ENCODE measurements at regions not wholly inside any gene's neighbourhood (a gene's known extent, or its start where the extent isn't known, plus 50 kb on each side); places are given as distances from the start of the nearest gene placed in this dataset.

DNA sequence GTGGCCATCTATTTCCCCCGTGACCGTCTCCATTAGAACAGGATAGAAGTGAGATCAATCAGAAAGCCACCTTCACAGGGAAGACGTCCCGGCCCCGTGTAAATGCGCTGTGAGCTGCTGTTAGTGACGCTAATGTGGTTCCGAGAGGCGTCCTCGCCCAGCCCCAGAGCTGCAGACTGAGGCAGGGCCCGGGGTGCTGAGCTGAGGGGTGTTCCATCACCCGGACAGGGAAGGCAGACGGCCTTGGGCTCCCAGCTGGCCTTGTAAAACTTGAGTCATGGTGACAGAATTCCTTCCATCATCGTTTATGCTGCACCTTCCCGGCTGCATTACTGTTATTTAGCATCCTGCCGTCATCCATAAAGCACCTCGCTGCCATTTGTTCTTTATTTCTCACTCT lies 195.3 kb upstream of the CTBP2 start:
- Histone ChIP-seq H3K9me3 (no peaks in the 10 kb centered on the region), H3K4me1 (no peaks in the 10 kb centered on the region), H3K27ac (no peak overlapping the region), H3K4me3 (no peak overlapping the region), H3K9ac (ENCODE audit: low read depth in 2 of 2, low read length in 2 of 2) (no peak overlapping the region), H3K27me3 (no peaks in the 10 kb centered on the region), H3K36me3 (no peaks in the 10 kb centered on the region)
- TF ChIP-seq, protein P1, sequence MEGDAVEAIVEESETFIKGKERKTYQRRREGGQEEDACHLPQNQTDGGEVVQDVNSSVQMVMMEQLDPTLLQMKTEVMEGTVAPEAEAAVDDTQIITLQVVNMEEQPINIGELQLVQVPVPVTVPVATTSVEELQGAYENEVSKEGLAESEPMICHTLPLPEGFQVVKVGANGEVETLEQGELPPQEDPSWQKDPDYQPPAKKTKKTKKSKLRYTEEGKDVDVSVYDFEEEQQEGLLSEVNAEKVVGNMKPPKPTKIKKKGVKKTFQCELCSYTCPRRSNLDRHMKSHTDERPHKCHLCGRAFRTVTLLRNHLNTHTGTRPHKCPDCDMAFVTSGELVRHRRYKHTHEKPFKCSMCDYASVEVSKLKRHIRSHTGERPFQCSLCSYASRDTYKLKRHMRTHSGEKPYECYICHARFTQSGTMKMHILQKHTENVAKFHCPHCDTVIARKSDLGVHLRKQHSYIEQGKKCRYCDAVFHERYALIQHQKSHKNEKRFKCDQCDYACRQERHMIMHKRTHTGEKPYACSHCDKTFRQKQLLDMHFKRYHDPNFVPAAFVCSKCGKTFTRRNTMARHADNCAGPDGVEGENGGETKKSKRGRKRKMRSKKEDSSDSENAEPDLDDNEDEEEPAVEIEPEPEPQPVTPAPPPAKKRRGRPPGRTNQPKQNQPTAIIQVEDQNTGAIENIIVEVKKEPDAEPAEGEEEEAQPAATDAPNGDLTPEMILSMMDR (IDR thresholded peaks at IDR 0.05), result no peak
- intact Hi-C loops (cut with DNase I), result no loop called here
- no peak for DNase-seq

DNA sequence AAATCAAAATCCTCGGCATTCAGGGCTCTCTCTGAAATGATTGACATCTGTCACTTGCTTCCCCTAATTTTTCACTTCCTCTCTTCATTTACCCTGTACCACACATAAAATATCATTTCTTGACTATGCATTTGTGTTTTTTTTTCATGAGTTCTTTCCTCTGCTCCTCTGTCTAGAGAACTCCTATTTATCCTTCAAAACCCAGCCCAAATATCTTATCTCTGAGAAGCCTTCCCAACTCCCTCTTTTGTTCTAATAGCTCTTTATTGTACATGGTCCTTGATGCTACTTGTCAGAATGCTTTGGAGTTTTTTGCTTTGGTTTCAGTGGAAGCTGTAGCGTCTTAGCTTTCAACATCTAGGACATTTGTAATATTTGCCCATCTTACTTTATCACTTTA lies 190.2 kb upstream of the CTBP2 start:
- H3K4me3 ChIP-seq, result no peak overlapping the region
- no peaks in the 10 kb centered on the region for H3K36me3 ChIP-seq
- H3K27ac ChIP-seq, result no peak overlapping the region
- TF ChIP-seq, protein P1 (IDR thresholded peaks at IDR 0.05), result no peak
- intact Hi-C loops (cut with DNase I), result no loop called here
- no peaks in the 10 kb centered on the region for H3K4me1 ChIP-seq
- no peaks in the 10 kb centered on the region for H3K27me3 ChIP-seq
- H3K9ac ChIP-seq (ENCODE audit: low read depth in 2 of 2, low read length in 2 of 2), result no peak overlapping the region
- DNase-seq, result no peak
- H3K9me3 ChIP-seq, result no peaks in the 10 kb centered on the region

GRCh38 chr10:125348536-125348935 lies 188.2 kb upstream of the CTBP2 start:
- H3K27ac ChIP-seq, result no peak overlapping the region
- H3K9ac ChIP-seq (ENCODE audit: low read depth in 2 of 2, low read length in 2 of 2), result no peak overlapping the region
- H3K4me3 ChIP-seq, result no peak overlapping the region
- TF ChIP-seq, protein P1 (IDR thresholded peaks at IDR 0.05), result no peak
- DNase-seq, result no peak
- peaks cover 3% of the 10 kb centered on the region for H3K4me1 ChIP-seq
- no peaks in the 10 kb centered on the region for H3K27me3 ChIP-seq
- no peaks in the 10 kb centered on the region for H3K36me3 ChIP-seq
- intact Hi-C loops (cut with DNase I), result loop anchor here (10.0 kb wide), 2 partner anchors 184 to 304 kb away; partner anchors contain the start of gene CTBP2
- H3K9me3 ChIP-seq, result no peaks in the 10 kb centered on the region

- peak overlapping the region; percentile 37 to 55 for H3K9ac ChIP-seq (ENCODE audit: low read depth in 2 of 2, low read length in 2 of 2)
- H3K27ac ChIP-seq, result no peak overlapping the region
- H3K9me3 ChIP-seq, result no peaks in the 10 kb centered on the region
- peak; percentile 78 for DNase-seq
- intact Hi-C loops (cut with DNase I), result loop anchor here (10.0 kb wide), 2 partner anchors 180 to 300 kb away; partner anchors contain the start of gene CTBP2
- H3K4me3 ChIP-seq, result peak overlapping the region; percentile 26
- H3K27me3 ChIP-seq, result no peaks in the 10 kb centered on the region
- H3K4me1 ChIP-seq, result peaks cover 3% of the 10 kb centered on the region
- no peaks in the 10 kb centered on the region for H3K36me3 ChIP-seq
- TF ChIP-seq, protein P1 (IDR thresholded peaks at IDR 0.05), result no peak
Observed at GRCh38 chr10:125344573-125345171, 184.3 kb upstream of the CTBP2 start.

GRCh38 chr10:125343983-125344382 lies 183.6 kb upstream of the CTBP2 start:
- intact Hi-C loops (cut with DNase I), result loop anchor here (10.0 kb wide), 2 partner anchors 179 to 299 kb away; partner anchors contain the start of gene CTBP2

More at GRCh38 chr10:125343983-125344382, 183.6 kb upstream of the CTBP2 start:
- DNase-seq, result no peak
- no peaks in the 10 kb centered on the region for H3K36me3 ChIP-seq
- H3K27ac ChIP-seq, result no peak overlapping the region
- TF ChIP-seq, protein P1 (IDR thresholded peaks at IDR 0.05), result no peak
- no peaks in the 10 kb centered on the region for H3K9me3 ChIP-seq
- H3K4me1 ChIP-seq, result peaks cover 3% of the 10 kb centered on the region
- H3K4me3 ChIP-seq, result no peak overlapping the region
- H3K9ac ChIP-seq (ENCODE audit: low read depth in 2 of 2, low read length in 2 of 2), result no peak overlapping the region
- H3K27me3 ChIP-seq, result no peaks in the 10 kb centered on the region

Data from colonic mucosa (tissue), 4 donors.